BE2C (cell line): ENCODE measurements at regions not wholly inside any gene's neighbourhood (a gene's known extent, or its start where the extent isn't known, plus 50 kb on each side); places are given as distances from the start of the nearest gene placed in this dataset.

Experiments
- DNase-seq: peaks from one replicate; pipeline ENCODE4 v3.0.0-alpha.2; 2020
- H3K27me3 ChIP-seq: fragments of 250-450 bp; sonication (Bioruptor Pico); 2 replicates; pipeline ENCODE4 v1.5.1; 2020; ENCODE audit warnings: mild to moderate bottlenecking
- H3K36me3 ChIP-seq: fragments of 250-450 bp; sonication (Bioruptor Pico); 2 replicates; pipeline ENCODE4 v1.5.1; 2020; ENCODE audit warnings: mild to moderate bottlenecking
- H3K4me1 ChIP-seq: fragments of 250-450 bp; sonication (Bioruptor Pico); 2 replicates; pipeline ENCODE4 v1.5.1; 2020
- H3K4me3 ChIP-seq: 2 replicates; pipeline ENCODE4 v1.5.1; 2011; ENCODE audit warnings: low read depth, low read length
- H3K9me3 ChIP-seq: fragments of 250-450 bp; sonication (Bioruptor Pico); 2 replicates; pipeline ENCODE4 v1.5.1; 2020
- TF ChIP-seq, protein P1 (sequence below): IDR thresholded peaks from 2 replicates; pipeline ENCODE4 v1.5.1; 2012; ENCODE audit warnings: mild to moderate bottlenecking, low read depth, low read length

DNA sequence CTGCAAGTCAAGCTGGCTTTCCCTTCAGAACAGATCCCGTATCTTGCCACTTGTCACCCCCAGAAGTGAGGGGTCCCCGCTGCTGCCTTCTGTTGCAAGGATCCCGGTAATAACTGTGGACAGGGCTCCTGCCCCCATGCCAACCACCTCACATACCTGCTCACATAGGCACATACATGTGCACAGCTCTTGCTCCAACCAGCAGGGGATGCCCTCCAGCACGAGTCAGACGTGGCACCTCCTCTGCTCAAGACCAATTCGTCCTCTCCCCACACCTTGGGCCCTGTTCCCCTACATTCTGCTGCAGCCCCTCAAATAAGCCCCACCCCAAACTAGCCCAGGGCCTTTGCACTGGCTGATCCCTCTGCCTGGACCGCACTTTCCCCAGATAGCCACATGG is 163.3 kb downstream of the CRYBB2 start:
- peaks cover 35% of the 10 kb centered on the region for H3K36me3 ChIP-seq
- H3K4me3 ChIP-seq, result no peak overlapping the region
- no peak for DNase-seq
- TF ChIP-seq, protein P1, sequence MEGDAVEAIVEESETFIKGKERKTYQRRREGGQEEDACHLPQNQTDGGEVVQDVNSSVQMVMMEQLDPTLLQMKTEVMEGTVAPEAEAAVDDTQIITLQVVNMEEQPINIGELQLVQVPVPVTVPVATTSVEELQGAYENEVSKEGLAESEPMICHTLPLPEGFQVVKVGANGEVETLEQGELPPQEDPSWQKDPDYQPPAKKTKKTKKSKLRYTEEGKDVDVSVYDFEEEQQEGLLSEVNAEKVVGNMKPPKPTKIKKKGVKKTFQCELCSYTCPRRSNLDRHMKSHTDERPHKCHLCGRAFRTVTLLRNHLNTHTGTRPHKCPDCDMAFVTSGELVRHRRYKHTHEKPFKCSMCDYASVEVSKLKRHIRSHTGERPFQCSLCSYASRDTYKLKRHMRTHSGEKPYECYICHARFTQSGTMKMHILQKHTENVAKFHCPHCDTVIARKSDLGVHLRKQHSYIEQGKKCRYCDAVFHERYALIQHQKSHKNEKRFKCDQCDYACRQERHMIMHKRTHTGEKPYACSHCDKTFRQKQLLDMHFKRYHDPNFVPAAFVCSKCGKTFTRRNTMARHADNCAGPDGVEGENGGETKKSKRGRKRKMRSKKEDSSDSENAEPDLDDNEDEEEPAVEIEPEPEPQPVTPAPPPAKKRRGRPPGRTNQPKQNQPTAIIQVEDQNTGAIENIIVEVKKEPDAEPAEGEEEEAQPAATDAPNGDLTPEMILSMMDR, result peak; percentile 34
- H3K4me1 ChIP-seq, result no peaks in the 10 kb centered on the region
- no peaks in the 10 kb centered on the region; the same call in 1 of the 2 replicates for H3K9me3 ChIP-seq
- no peaks in the 10 kb centered on the region for H3K27me3 ChIP-seq

DNA sequence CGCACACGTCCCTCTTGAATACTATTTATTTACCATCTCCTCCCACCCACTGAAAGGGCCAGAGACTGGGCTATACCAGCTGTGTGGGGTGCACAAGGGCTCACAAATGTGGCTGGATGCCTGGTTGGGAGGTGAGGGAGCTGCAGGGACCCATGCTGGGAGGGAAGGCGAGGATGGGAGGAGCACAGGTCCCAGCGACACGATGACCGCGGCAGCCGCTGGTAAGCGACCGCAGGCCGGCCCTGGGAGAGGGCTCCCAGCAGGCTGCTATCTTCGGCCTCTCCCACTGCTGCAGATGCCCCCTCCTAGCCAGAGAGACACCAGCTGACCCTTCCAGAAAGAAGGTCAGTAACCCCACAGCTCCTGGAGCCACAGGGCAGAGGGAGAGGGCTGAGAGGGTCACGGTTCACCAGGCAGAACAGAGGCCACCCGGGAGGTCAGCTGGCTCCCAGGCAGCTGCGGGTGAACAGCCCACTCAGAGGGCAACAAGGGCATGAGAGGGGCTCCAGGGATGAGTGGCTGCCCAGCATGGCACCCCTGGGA is 163.9 kb downstream of the CRYBB2 start:
- Histone ChIP-seq H3K4me3 (no peak overlapping the region), H3K36me3 (peaks cover 29% of the 10 kb centered on the region), H3K9me3 (no peaks in the 10 kb centered on the region; the same call in 1 of the 2 replicates), H3K27me3 (no peaks in the 10 kb centered on the region), H3K4me1 (no peaks in the 10 kb centered on the region)
- no peak for DNase-seq
- TF ChIP-seq, protein P1, result no peak

DNA sequence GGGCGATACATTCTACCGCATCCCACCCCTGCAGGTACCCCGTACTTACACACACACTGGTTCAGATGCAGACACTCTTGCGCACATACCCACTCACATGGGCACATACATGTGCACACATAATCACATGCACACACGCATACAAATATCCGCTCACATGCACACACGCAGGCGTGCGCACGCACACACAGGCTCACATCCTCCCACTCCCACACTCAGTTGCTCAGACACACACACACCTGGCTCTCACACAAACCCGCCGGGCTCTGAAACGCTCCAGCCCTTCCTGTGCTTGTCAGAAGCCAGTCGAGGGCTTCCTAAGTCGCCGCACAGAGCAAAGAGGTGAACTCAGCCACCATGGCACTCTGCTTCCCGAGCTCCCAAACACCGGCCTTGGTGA is 164.5 kb downstream of the CRYBB2 start:
- peaks cover 23% of the 10 kb centered on the region for H3K36me3 ChIP-seq
- H3K4me3 ChIP-seq, result no peak overlapping the region
- TF ChIP-seq, protein P1, result no peak
- no peaks in the 10 kb centered on the region; the same call in 1 of the 2 replicates for H3K9me3 ChIP-seq
- no peaks in the 10 kb centered on the region for H3K27me3 ChIP-seq
- DNase-seq, result no peak
- no peaks in the 10 kb centered on the region for H3K4me1 ChIP-seq

DNA sequence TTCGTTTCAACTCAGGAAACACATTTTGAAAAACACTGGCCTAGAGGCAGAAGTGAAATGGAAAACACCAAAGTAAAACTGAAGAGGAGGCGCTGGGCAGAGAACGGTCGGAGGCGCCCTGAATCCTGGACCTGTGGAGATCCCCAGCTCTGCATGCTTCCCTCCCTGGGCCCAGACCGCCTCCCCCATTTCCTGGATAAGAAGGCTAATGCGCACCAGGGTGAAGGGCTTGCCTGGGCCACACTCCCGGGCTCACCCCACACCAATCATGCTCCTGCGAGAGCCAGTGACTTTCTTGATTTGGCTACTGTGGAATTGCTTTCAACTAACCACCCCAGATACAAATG is 167.1 kb downstream of the CRYBB2 start:
- Histone ChIP-seq H3K36me3 (no peaks in the 10 kb centered on the region; the same call in none of the 2 replicates), H3K4me3 (no peak overlapping the region), H3K9me3 (no peaks in the 10 kb centered on the region), H3K27me3 (no peaks in the 10 kb centered on the region), H3K4me1 (no peaks in the 10 kb centered on the region)
- TF ChIP-seq, protein P1, result no peak
- DNase-seq, result no peak

DNA sequence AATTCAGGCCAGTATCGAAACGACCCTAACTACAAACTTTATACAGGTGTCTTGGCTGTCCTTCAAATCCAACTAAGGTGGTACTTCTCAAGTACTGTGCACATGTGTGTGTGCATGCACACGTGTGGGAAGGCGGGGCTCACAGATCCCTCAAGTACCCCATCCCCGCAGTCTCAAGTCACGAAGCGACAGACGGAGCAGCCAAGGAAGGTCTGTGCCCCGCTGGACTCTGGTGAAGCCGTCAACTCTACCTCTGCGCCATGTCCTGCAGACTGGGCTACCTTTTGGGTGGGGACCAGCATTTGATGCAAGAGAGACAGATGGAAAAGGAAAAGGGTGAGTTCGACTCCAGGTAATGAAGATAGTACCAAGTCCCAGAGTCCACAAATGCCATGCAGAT is 169.0 kb downstream of the CRYBB2 start:
- TF ChIP-seq, protein P1, result no peak
- no peak for DNase-seq
- H3K27me3 ChIP-seq, result no peaks in the 10 kb centered on the region
- H3K4me3 ChIP-seq, result no peak overlapping the region
- no peaks in the 10 kb centered on the region; the same call in 1 of the 2 replicates for H3K36me3 ChIP-seq
- H3K9me3 ChIP-seq, result no peaks in the 10 kb centered on the region
- H3K4me1 ChIP-seq, result peaks cover 1% of the 10 kb centered on the region; the same call in 1 of the 2 replicates

DNA sequence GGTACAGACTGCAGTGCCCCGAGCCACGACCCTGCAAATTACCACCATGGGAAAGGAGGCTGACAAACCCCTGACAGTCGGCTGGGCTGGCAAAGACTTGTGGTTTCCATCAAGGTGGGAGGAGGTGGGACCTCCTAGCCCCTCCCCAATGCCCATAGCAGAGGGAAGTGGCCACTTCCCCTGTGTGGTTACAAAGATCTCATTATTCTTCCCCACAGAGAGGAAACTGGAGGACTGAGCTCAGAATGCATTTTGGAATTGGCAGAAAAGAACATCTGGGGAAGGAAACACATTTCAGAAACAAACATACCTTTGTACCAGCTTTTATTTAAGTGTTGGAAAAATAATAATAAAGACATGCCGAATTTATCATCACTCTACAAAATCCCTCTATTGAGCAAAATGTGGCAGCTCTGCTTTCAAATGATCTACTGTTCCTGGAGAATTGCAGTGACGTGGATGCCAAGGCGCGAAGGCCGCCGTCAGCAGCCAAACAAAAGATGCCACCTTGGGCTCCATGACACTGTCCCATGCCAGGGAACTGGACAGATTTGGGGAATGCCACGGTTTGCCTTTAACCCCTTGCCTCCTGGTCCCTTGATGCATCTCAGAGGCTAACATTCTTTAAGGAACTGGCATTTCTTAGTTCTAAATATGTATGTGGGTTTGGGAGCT is 169.6 kb downstream of the CRYBB2 start:
- H3K9me3 ChIP-seq, result no peaks in the 10 kb centered on the region
- DNase-seq, result no peak
- no peaks in the 10 kb centered on the region for H3K27me3 ChIP-seq
- H3K4me1 ChIP-seq, result peaks cover 7% of the 10 kb centered on the region; the same call in 1 of the 2 replicates
- no peak overlapping the region for H3K4me3 ChIP-seq
- H3K36me3 ChIP-seq, result no peaks in the 10 kb centered on the region; the same call in 1 of the 2 replicates
- TF ChIP-seq, protein P1, result no peak
